Common myeloid progenitor, CD34-positive (primary cell): ENCODE measurements at regions not wholly inside any gene's neighbourhood (a gene's known extent, or its start where the extent isn't known, plus 50 kb on each side); places are given as distances from the start of the nearest gene placed in this dataset.
"Not testable (repeated sequence)": the region's sequence is repeated elsewhere in the genome, so short reads cannot be mapped to it uniquely, and the experiment has no call there.

Experiments
- CTCF ChIA-PET: fragments of 350-600 bp; sonication (Branson Sonifier 250); formaldehyde crosslinking; loops from one replicate; lab custom pipeline; 2021; ENCODE audit warnings: antibody characterized with exemption; lab: Charles Lee
- POLR2A ChIA-PET: fragments of 350-600 bp; sonication (Branson Sonifier 250); formaldehyde crosslinking; loops from one replicate; lab custom pipeline; 2021; ENCODE audit warnings: antibody characterized with exemption; lab: Charles Lee
- DNase-seq, 3 donors: peaks; one replicate each; pipeline versions ENCODE4 v3.0.0 to v3.0.0-alpha.2; 2013
- H3K27ac ChIP-seq, 2 experiments: 1 replicate in 1 of 2; 2 replicates in 1 of 2; pipeline ENCODE4 v1.7.0; 2013; ENCODE audit warnings: inconsistent platforms in 2 of 2, low read length in 2 of 2, mild to moderate bottlenecking in 2 of 2, low read depth in 1 of 2, moderate library complexity in 1 of 2; ENCODE audit not compliant: severe bottlenecking in 2 of 2, insufficient read depth in 1 of 2, poor library complexity in 1 of 2
- H3K27me3 ChIP-seq, 5 experiments: replicated peaks in 2 of 5; 1 replicate in 3 of 5; 2 replicates in 2 of 5; pipeline versions ENCODE4 v1.6.1 to v1.7.0; 2013; ENCODE audit warnings: low read length in 4 of 5, mild to moderate bottlenecking in 2 of 5, moderate library complexity in 2 of 5, inconsistent platforms in 1 of 5; ENCODE audit not compliant: insufficient read depth in 5 of 5, control insufficient read depth in 4 of 5
- H3K36me3 ChIP-seq, 4 experiments: 1 replicate in 2 of 4; 2 replicates in 2 of 4; pipeline versions ENCODE4 v1.6.1 to v1.7.0; 2013; ENCODE audit warnings: low read length in 3 of 4, control low read depth in 1 of 4, mild to moderate bottlenecking in 1 of 4; ENCODE audit not compliant: control insufficient read depth in 4 of 4, insufficient read depth in 4 of 4
- H3K4me1 ChIP-seq, 4 experiments: 1 replicate in 3 of 4; 2 replicates in 1 of 4; pipeline versions ENCODE4 v1.6.1 to v1.7.1; 2013; ENCODE audit warnings: low read length in 3 of 4, mild to moderate bottlenecking in 3 of 4, control low read depth in 1 of 4, inconsistent platforms in 1 of 4, moderate library complexity in 1 of 4; ENCODE audit not compliant: control insufficient read depth in 4 of 4, insufficient read depth in 4 of 4; ENCODE audit errors: control extremely low read depth in 1 of 4
- H3K4me3 ChIP-seq, 7 experiments: 1 replicate in 4 of 7; 2 replicates in 3 of 7; pipeline versions ENCODE4 v1.5.1 to v1.7.0; 2013; ENCODE audit warnings: mild to moderate bottlenecking in 7 of 7, low read length in 6 of 7, moderate library complexity in 6 of 7, inconsistent platforms in 2 of 7, low read depth in 2 of 7, control low read depth in 1 of 7; ENCODE audit not compliant: insufficient read depth in 4 of 7, control insufficient read depth in 1 of 7; ENCODE audit errors: extremely low read depth in 1 of 7
- H3K9me3 ChIP-seq, 5 experiments: 1 replicate in 4 of 5; 2 replicates in 1 of 5; pipeline versions ENCODE4 v1.6.1 to v1.7.1; 2013; ENCODE audit warnings: low read length in 4 of 5, mild to moderate bottlenecking in 2 of 5, inconsistent platforms in 1 of 5, low read depth in 1 of 5, moderate library complexity in 1 of 5; ENCODE audit not compliant: control insufficient read depth in 4 of 5, insufficient read depth in 2 of 5; ENCODE audit errors: control extremely low read depth in 1 of 5
- WGBS: methylation state at CpG from one replicate; pipeline ENCODE4 v1.1.5; 2013; ENCODE audit not compliant: insufficient coverage; 5-methylcytosine and 5-hydroxymethylcytosine counted together

DNA sequence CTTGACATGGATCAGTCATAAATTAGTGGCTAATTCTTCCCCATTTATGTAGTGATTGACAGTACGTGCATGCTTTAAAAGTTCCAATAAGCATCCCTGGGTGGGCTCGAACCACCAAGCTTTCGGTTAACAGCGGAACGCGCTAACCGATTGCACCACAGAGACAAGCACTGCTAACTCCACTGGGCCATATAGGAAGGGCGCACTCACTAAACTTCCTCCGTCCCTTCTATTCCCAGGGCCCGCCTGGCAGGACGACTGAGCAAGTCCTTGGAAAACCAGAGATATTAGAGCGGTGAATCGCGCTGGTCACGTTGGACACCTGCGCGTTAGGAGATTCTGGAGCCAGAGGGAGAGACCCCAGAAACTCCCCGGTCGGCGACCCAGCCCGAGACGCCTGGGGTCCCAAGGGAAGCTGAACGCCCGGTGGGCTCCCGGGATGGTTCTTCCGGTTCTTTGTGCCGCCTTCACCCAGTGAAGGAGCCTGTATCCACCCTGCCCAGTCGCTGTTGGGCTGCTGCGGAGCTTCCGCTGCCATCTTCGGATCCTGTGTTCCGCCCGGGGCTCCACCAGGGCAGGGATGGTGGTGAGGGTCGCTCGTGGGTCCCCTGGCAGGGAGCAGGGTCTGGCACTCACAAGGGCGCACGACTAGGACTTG, 62.8 kb downstream of the PPIAL4C start:
- H3K4me1 ChIP-seq, POLR2A ChIA-PET, H3K36me3 ChIP-seq, H3K9me3 ChIP-seq, H3K27me3 ChIP-seq, H3K27ac ChIP-seq, CTCF ChIA-PET: not testable (repeated sequence)
- peak; percentile 12 to 38 (median 18) for DNase-seq
- H3K4me3 ChIP-seq: peak overlapping the region in 6 of 7 experiments; percentile 26 to 73 (median 56)
- 0% methylated on average over 1 of the region's 37 CpGs for WGBS

GRCh38 chr1:149647018-149647373, 63.3 kb downstream of the PPIAL4C start:
- no CpG with 5 or more reads among the region's 20 CpGs for WGBS
- H3K4me1 ChIP-seq, POLR2A ChIA-PET, H3K36me3 ChIP-seq, H3K27me3 ChIP-seq, H3K9me3 ChIP-seq, H3K27ac ChIP-seq, CTCF ChIA-PET: not testable (repeated sequence)
- DNase-seq: peak in 2 of 3 donors; percentile 4 to 31
- H3K4me3 ChIP-seq: peak overlapping the region in 4 of 7 experiments; percentile 34 to 67 (median 64)

- H3K36me3 ChIP-seq, H3K4me1 ChIP-seq, CTCF ChIA-PET, DNase-seq, H3K27ac ChIP-seq, POLR2A ChIA-PET, H3K4me3 ChIP-seq, H3K27me3 ChIP-seq, H3K9me3 ChIP-seq: not testable (repeated sequence)
- WGBS: 94% methylated on average over 3 of the region's 4 CpGs
Observed at GRCh38 chr1:149657750-149658149, 74.1 kb downstream of the PPIAL4C start.

DNA sequence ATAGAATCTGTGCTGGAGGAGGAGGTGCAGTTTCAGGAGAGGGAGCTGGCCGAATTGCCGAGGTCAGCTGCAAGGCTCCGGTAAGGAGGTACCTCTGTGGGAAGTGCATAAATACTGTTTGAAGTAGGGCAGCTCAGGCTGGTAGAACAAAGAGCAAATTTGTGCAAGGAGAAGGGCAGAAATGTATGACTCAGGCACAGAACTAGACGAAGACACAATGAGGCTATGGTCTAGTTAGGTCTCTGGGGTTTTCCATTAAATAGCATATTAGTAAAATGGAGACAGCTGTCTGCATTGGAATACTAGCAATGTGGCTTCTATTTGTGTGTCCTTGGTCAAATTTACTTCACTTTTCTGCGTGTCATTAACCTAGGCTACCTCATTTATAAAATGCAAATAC, 74.5 kb downstream of the PPIAL4C start:
- POLR2A ChIA-PET, H3K4me3 ChIP-seq, H3K27me3 ChIP-seq, H3K4me1 ChIP-seq, CTCF ChIA-PET, H3K27ac ChIP-seq, H3K36me3 ChIP-seq, DNase-seq, H3K9me3 ChIP-seq: not testable (repeated sequence)
- 100% methylated on average over 1 of the region's 5 CpGs for WGBS

GRCh38 chr1:149664624-149665023, 81.0 kb downstream of the PPIAL4C start:
- POLR2A ChIA-PET, H3K36me3 ChIP-seq, CTCF ChIA-PET, H3K4me3 ChIP-seq, H3K27ac ChIP-seq, H3K9me3 ChIP-seq, H3K27me3 ChIP-seq, H3K4me1 ChIP-seq: not testable (repeated sequence)
- DNase-seq: peak in 1 of 3 donors; percentile 1
- no CpG with 5 or more reads among the region's 2 CpGs for WGBS

- H3K4me1 ChIP-seq, CTCF ChIA-PET, H3K4me3 ChIP-seq, H3K9me3 ChIP-seq, H3K27ac ChIP-seq, DNase-seq, POLR2A ChIA-PET, H3K36me3 ChIP-seq, H3K27me3 ChIP-seq: not testable (repeated sequence)
Observed at GRCh38 chr1:149665033-149665432, 81.4 kb downstream of the PPIAL4C start.

- H3K27ac ChIP-seq, DNase-seq, H3K4me1 ChIP-seq, CTCF ChIA-PET, POLR2A ChIA-PET, H3K36me3 ChIP-seq, H3K27me3 ChIP-seq, H3K4me3 ChIP-seq, H3K9me3 ChIP-seq: not testable (repeated sequence)
- no CpG with 5 or more reads among the region's 2 CpGs for WGBS
Observed at GRCh38 chr1:149665528-149665927, 81.9 kb downstream of the PPIAL4C start.
